HG03159 (cell line): ENCODE measurements at regions not wholly inside any gene's neighbourhood (a gene's known extent, or its start where the extent isn't known, plus 50 kb on each side); places are given as distances from the start of the nearest gene placed in this dataset.

Experiments
- ATAC-seq: cut with Tn5 transposase; IDR thresholded peaks from one replicate; pipeline ENCODE4 v1.9.1; 2021; ENCODE audit warnings: mild to moderate bottlenecking, moderate library complexity; ENCODE audit not compliant: unreplicated experiment

DNA sequence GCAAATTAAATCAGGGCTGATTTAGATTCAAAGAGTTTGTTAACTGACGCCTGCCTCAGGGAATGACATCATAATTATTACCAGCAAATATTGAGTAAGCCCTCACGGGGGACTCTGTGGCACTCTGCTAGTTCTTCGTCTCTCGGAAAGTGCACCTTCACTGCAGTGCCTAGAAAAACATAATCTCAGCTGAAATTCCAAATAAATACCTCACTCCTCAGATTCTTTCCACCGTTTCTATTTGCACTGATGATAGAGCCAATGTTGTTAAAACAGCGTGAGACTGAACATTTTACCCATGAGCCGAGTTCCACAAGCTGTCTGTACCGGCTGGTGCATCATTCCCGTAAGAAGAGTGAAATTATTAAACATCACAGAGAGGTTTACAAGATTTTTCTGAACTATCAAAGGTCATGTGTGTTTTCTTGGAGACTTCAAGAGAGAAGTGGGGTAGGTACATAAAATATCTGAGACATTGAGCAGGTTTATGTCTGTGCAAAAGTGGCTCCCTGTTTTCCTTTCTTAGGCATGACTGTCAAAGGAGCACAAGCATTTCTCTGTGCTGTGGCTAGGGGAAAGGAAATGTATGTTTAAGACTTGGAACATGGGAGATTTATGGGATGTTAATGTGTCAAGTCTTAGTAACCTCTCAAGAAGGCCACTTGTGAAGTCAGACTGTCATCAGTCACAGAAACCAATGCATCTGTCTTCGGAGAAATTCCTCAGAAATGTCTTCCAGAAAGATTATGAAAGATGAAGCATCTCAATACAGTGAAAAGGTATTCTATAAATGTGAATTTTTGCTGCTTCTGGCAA is 119.6 kb downstream of the CBLL2 start:
- no peak for ATAC-seq

DNA sequence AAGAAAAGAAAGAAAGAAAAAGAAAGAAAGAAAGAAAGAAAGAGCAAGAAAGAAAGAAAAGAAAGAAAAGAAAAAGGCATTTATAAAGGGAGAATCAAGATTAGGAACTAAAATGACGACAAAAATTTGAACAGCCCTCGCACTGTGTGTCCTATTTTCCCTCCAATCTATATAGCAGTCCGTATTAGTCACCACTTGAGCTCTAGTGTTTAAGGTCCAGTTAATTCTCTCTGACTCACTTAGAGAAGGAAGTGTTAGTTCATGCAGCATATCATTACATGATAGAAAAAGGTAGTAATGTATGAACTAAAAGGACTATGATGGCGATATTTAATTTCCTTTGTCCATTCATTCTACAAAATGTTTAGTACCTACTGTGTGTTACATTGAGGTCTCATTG is 122.7 kb downstream of the CBLL2 start:
- ATAC-seq, result no peak

DNA sequence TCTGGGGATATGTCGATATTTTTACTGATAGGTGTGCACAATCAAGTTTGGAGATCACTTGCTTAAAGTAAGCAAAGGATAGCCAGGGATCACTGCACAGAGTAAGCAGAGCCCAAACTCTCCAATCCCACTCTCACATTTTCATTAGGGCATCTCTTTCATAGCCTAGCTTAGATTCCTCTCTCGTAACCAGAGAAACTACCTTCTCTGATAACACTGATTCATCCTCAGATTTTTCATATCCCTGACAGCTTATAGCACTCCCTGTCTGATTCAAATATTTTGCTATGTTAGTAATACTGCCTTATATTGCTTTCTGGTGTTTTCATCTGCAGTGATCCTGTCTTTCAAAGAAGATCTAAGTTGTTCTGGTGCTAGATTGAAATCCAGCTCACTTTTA is 123.7 kb downstream of the CBLL2 start:
- ATAC-seq, result no peak

DNA sequence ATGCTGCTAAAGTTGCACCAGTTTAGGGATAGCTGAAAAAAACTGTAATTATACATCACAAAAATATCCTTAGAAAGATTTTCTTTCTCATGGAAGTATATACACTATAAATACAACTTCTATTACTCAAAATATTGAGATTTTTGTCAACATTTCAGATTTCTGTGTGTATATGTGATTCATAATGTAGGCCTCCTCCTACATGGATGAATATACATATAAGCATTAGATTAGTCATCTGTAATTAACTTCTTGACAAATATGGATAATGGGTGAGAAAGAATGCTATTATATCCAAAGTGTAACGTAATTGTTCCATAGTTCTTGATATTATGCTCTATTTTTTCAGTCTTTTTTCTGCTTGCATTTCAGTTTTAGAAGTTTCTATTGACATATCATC is 124.9 kb downstream of the CBLL2 start:
- ATAC-seq, result no peak

DNA sequence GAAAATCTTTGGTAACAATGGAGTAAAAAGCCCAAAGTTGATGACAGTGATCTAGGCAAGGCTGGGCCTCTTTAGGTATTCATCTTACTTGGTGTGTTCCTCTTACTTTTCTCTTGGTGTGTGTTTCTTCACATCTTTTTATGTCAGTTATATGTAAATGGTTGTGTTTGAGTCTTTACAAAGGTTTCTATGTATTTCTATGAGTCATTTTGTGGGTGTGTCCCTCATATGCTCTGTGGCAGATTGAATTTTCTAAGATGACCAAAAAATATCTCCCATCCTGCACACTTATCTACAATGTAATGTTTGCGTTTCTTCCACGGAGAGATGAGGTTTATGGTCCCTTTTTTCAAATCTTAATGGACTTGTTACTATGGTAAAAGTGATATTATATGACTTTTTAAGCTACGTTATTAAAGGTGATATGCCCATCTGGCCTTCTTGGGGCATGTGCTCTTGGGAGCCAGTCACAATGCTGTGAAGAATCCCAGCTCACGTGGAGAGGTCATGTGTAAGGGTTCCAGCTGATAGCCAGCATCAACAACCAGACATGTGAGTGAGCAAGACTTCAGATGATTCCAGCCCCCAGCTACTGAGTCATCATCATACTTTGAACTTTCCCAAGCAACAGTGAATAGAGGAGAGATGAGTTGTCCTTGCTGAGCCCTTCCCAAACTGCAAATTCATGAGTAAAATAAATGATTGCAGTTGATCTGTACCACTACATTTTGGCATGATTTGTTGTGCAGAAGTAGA is 126.9 kb downstream of the CBLL2 start:
- no peak for ATAC-seq

DNA sequence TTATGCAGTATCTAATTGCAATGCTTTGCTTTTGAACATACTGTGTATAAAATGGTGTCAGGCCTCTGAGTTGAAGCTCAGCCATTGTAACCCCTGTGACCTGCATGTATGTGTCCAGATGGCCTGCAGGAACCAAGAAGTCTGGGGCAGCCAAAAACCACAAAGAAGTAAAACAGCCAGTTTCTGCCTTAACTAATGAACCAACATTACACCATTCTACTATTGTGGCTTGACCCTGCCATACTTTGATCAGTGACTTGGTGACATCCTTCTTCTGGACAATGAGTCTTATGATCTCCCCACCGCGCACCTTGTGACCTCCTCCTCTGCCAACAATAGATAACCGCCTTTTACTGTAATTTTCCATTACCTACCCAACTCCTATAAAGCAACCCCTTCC is 131.6 kb downstream of the CBLL2 start:
- no peak for ATAC-seq

DNA sequence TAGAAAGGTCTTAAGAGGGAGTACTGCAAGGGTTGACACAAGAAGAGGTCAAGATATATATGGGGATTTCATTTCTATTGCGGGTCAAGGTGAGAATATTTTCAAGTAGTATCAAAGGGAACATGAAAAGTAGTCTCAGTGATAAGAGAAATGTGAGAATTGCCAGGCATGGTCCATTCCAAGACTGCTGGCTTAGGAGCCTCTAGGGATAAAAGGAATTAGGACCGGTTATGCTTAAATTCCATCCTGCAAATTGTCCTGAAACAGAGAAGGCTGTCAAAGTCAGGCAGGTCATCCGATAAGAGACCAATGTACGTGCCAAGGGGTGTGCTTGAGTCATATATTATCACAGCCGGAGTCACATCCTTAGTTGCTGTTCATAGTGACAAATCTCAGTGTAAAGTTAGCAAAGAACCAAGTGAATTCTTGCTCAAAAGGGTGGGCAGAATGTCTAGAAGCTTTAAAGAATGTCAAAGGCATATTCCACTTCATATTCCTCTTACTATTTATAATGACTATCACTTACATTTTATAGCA is 133.6 kb downstream of the CBLL2 start:
- ATAC-seq, result no peak

DNA sequence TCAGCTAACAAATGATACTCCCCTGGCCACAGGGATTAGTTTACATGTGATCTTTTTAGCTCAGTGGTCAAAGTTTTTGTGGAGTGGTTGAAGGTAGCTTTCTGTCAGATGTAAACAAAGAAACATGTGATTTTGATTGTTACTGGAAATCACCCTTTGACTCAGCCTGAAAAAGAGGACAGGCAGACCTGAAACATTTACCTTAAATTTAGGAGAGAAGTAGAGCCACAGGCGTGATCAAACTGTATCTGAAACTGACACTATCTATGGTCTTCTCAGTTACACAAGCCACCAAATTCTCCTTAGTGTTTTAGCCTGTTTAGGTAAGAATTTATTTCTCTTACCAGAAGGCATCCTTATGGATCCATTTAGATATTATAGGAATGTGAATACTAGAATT is 136.7 kb downstream of the CBLL2 start:
- ATAC-seq, result no peak

DNA sequence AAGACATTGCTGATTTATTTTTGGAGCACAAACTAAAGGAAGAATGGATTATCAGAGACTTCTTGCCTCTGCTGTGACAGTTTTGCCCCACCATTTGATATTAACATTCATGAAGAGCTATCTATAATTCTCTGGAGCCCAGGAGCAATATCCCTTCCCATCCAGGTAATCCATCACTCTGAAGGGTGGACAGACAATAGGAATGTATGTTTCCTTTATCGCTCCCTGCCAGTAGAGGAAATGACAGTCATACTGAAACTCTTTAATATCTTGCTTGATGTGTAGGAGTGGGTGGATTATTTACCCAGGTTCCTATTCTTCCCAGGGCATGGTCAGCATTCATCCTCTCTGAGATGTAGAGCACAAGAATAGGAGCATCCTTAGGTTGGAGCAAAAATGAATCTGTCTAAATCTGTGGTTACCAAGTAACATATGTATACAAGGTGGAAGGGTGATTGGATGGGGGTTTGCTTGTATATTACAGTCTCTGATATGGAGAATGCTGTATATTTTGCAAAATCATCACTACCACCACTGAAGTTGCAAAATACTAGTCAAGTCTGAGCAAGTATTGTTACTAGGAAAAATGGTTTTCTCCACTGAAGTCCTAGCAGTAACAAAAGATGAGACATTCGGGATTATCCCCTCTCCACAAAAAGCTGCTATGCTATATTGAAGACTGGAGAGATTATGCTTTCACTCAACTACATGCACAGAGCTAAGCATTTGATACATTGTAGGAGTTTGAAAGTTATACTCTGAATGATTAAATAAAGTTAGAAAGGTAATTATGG is 151.6 kb downstream of the CBLL2 start:
- no peak for ATAC-seq

DNA sequence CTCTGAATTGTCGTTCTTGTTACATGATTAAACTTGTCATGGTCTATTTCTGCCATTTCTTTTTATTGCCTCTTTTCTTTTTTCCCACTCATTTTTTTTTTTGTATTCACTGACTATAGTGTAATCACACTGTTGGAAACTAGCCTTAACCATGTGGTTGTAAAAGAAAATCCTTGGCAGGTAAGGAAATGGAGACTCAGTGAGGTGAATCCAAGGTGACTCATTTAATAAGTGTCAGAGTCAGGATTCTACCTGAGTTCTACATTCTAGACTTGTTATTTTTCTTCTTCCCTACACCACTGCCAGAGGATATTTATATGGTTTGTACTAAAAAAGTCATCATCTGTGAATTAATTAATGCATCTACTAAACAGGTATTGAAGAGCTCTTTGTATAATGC is 152.2 kb downstream of the CBLL2 start:
- ATAC-seq, result no peak

DNA sequence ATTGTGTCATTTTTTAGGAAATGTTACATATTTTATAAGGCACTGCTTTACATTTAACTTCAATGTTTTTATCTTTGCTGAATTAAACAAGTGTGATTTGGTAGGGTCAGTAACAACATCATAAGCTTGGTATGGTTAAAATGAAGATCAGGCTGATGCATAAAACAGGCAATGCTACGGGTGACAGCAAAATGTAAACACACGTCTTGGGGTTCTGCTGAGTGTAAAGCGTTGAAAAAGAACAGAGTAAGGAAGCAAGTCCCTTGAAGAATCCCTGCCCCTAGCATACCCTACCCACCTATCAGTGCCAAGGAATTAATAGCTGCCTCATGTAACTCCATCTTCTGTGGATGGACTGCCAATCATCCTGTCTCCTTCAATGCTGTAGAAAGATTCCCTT is 157.0 kb downstream of the CBLL2 start:
- no peak for ATAC-seq

DNA sequence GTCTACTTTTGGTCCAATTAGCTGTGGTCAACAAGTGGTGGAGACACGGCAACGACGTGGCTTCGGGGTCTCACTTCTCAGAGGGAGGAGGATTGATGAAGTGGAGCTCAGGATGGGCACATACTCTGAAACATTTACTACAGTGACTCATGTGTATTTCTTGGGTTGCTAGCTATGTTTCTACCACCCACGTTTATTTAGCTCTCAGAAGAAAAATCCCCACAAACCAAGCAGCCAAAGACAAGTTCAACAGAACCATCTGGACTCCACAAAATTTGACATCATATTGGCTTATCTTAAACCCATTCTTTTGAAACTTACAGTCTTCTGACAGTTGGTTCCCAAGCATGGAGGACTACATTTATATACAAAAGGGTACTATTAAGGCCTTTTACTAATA is 158.0 kb downstream of the CBLL2 start:
- ATAC-seq, result no peak

DNA sequence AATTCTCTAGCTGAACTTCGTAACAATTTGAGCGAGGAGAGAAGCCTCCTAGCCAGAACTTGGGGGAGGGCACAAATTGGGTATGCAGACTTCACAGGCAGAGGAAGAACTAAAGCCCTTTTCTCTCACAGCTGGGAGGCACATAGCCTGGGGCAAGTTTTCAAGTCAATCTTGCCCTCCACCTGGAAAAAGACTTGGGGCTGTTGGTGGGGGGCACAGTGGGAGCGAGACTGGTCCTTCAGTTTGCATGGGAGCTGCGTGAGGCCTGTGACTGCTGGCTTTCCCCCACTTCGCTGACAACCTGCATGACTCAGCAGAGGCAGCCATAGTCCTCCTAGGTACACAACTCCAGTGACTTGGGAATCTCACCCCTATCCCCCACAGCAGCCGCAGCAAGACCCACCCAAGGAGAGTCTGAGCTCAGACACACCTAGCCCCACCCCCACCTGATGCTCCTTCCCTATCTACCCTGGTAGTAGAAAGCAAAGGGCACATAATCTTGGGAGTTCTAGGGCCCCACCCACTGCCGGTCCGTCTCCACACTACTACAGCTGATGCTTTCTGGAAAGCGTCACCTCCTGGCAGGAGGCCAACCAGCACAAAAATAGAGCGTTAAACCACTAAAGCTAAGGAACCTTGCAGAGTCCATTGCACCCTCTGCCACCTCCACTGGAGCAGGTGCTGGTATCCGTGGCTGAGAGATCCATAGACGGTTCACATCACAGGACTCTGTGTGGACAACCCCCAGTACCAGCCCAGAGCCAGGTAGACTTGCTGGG is 160.8 kb downstream of the CBLL2 start:
- ATAC-seq, result no peak

DNA sequence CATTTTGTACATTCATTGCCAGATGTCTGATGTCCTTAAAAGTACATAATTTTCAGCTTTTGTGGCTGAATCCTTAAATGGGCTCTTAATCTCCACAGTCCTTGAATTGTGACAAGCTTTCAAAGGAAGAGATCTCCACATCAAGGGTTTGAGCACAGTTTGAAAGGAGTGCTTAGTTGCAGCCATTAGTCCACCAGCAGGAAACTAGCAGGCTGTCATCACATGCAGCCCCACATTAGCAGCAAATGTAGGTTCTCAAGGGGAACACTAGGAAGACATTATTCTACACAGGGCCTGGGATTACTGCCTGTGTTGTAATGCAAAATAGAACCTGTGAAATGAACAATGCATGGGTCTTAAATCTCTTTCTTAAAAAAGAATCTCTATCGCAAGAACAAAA is 173.2 kb downstream of the CBLL2 start:
- ATAC-seq, result no peak

DNA sequence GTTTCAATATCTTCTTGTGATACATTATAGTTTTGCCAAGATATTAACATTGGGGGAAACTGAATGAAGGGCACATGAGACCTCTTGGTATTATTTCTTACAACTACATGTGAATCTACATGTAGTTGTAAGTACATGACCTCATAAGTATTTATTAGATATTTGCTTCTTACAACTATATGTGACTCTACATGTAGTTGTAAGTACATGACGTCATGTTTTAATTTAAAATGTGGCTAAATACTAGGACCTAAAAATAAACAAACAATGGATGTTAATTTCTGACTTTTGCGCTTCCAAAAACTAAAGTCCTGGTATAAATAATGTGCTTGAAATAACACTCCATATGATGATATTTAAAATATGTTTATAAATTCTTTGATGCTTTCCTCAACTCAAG is 190.2 kb downstream of the CBLL2 start:
- no peak for ATAC-seq

DNA sequence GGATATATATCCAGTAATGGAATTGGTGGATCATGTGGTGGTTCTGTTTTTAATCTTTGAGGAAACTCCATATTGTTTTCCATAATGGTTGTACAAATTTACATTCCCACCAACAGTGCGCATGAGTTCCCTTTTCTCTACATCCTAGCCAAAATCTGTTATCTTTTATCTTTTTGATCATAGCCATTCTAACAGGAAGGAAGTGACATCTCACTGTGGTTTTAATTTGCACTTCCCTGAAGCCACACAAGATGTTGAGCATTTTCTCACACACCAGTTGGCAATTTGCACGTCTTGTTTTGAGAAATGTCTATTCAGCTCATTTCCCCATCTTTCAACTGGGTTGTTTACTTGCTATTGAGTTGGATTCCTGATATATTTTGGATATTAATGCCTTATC is 194.9 kb downstream of the CBLL2 start:
- ATAC-seq, result no peak

DNA sequence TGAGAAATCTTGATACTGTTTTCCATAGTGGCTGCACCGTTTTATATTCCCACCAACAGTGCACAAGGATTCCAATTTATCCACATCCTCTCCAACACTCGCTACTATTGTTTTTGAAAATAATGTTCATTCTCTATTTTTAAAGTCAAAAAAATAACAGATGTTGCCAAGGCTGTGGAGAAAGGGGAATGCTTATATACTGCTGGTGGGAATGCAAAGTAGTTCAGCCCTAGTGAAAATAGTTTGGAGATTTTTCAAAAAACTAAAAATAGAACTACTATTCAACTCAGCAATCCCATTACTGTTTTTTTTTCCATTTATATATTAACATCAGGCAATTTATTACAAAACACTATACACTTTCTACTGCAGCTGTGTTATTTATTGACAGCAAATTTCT is 208.7 kb downstream of the CBLL2 start:
- no peak for ATAC-seq

DNA sequence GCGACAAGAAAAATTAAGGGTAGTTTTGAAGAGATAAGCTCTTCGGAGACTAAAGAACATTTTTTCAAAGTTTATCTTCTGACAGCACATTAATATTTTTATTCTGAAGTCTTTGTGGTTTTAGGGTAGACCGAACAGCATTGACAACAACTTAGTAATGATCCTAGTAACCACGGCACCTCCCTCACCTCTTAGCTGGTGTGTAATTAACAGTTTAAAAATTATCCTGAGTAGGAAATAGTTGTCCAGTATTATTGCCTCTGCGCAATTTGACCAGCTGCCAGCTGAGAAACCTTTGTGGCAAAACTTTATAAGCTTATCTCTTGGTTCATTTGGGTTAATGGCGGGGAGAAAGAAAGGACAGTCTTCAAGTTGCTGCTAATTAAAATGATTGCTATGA is 213.6 kb downstream of the CBLL2 start:
- no peak for ATAC-seq

DNA sequence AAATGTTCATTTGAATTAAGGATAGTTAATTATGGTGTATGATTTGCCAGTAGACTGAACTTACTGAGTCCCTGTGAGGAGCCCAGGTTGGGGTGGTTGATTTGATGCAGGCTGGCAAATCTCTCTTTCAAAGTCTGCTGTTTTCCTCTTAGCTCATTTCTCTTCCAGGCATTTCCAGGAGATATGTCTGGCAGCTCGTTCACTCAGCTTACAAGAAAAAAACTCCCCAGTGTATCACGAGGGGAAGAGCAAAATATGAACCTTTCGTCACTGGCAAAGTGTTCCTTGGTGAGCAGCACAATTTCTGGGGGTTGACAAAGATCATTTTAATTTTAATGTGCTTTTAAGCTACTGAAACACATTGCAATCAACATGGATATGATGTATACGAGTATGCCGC is 244.2 kb downstream of the CBLL2 start:
- ATAC-seq, result no peak

DNA sequence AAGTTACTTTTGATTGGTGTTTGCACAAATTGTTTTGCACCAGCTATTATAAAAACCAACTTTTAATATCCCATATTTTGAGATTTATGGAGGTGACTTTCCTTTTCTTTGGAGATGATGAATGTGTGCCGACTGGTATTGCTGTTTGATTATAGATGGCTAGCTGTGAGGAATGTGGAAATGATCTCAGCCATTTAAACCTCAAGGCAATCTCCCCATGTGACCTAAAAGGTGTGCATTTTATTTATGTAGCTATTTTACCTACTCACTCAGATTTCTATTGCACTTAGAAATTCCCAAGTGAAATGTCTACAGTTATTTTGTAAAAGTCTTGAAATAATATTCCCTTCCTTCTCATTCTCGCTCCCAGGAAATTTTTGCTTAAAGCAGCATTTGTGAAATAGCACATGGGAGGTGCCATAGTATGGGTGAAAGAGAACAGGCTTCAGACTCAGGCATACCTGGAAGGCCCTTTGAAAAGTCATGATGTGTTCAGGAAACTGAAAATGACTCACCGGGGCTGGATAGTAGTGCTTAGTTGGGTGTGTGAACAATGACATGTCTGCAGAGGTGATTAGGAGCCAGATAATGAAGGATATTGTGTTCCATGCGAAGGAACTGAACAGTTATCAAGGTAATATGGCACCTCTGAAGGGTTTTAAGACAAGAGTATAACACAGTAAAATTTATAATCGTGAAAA is 247.6 kb downstream of the CBLL2 start:
- no peak for ATAC-seq
